ENCODE measurements at regions not wholly inside any gene's neighbourhood (a gene's known extent, or its start where the extent isn't known, plus 50 kb on each side); places are given as distances from the start of the nearest gene placed in this dataset.

- Mint-ChIP-seq H3K27ac (no peak overlapping the region), H3K27me3 (peaks cover 7 to 8% of the 10 kb centered on the region in 2 donors), H3K36me3 (no peaks in the 10 kb centered on the region), H3K4me3 (no peak overlapping the region), H3K4me1 (ENCODE audit: low read depth in 2 of 2) (no peaks in the 10 kb centered on the region), H3K9me3 (no peaks in the 10 kb centered on the region)
- DNase-seq (ENCODE audit: low spot score) = no peak
- no peak for ATAC-seq
Measured at GRCh38 chr14:55964821-55965220, 153.4 kb upstream of the PELI2 start.

- ATAC-seq = no peak
- H3K4me1 Mint-ChIP-seq (ENCODE audit: low read depth in 2 of 2) = no peaks in the 10 kb centered on the region
- DNase-seq (ENCODE audit: low spot score) = no peak
- no peaks in the 10 kb centered on the region for H3K9me3 Mint-ChIP-seq
- no peak overlapping the region for H3K27ac Mint-ChIP-seq
- H3K36me3 Mint-ChIP-seq = no peaks in the 10 kb centered on the region
- no peak overlapping the region for H3K4me3 Mint-ChIP-seq
- H3K27me3 Mint-ChIP-seq = peaks cover 0 to 5% of the 10 kb centered on the region in 2 donors
Measured at GRCh38 chr14:55965851-55966250, 152.4 kb upstream of the PELI2 start.

GRCh38 chr14:55968741-55969140 lies 149.5 kb upstream of the PELI2 start:
- Mint-ChIP-seq H3K4me1 (ENCODE audit: low read depth in 2 of 2) (no peaks in the 10 kb centered on the region), H3K36me3 (no peaks in the 10 kb centered on the region)

GRCh38 chr14:55973285-55973800 lies 144.9 kb upstream of the PELI2 start:
- no peaks in the 10 kb centered on the region for H3K36me3 Mint-ChIP-seq
- no peak overlapping the region for H3K27ac Mint-ChIP-seq
- no peaks in the 10 kb centered on the region for H3K27me3 Mint-ChIP-seq
- H3K4me3 Mint-ChIP-seq = no peak overlapping the region
- H3K4me1 Mint-ChIP-seq (ENCODE audit: low read depth in 2 of 2) = no peaks in the 10 kb centered on the region
- DNase-seq (ENCODE audit: low spot score) (no peak), ATAC-seq (no peak)
- H3K9me3 Mint-ChIP-seq = no peaks in the 10 kb centered on the region

More at GRCh38 chr14:55968741-55969140, 149.5 kb upstream of the PELI2 start:
- no peak overlapping the region for H3K4me3 Mint-ChIP-seq
- no peak overlapping the region for H3K27ac Mint-ChIP-seq
- ATAC-seq = no peak
- H3K27me3 Mint-ChIP-seq = peaks cover 0 to under 1% of the 10 kb centered on the region in 2 donors
- no peaks in the 10 kb centered on the region for H3K9me3 Mint-ChIP-seq
- no peak for DNase-seq (ENCODE audit: low spot score)

- DNase-seq (ENCODE audit: low spot score) (no peak), ATAC-seq (no peak)
- Mint-ChIP-seq H3K27ac (no peak overlapping the region), H3K4me3 (no peak overlapping the region), H3K4me1 (ENCODE audit: low read depth in 2 of 2) (no peaks in the 10 kb centered on the region), H3K9me3 (no peaks in the 10 kb centered on the region), H3K27me3 (no peaks in the 10 kb centered on the region), H3K36me3 (no peaks in the 10 kb centered on the region)
Measured at GRCh38 chr14:55973911-55974630, 144.1 kb upstream of the PELI2 start.

- no peak overlapping the region for H3K4me3 Mint-ChIP-seq
- H3K36me3 Mint-ChIP-seq = no peaks in the 10 kb centered on the region
- no peak for ATAC-seq
- no peak overlapping the region for H3K27ac Mint-ChIP-seq
- H3K9me3 Mint-ChIP-seq = no peaks in the 10 kb centered on the region
- H3K4me1 Mint-ChIP-seq (ENCODE audit: low read depth in 2 of 2) = no peaks in the 10 kb centered on the region
- H3K27me3 Mint-ChIP-seq = no peaks in the 10 kb centered on the region
- DNase-seq (ENCODE audit: low spot score) = no peak
Measured at GRCh38 chr14:55975281-55975910, 142.8 kb upstream of the PELI2 start.

GRCh38 chr14:55976219-55976618 lies 142.0 kb upstream of the PELI2 start:
- DNase-seq (ENCODE audit: low spot score) (no peak), ATAC-seq (no peak)
- H3K4me3 Mint-ChIP-seq = no peak overlapping the region
- no peaks in the 10 kb centered on the region for H3K4me1 Mint-ChIP-seq (ENCODE audit: low read depth in 2 of 2)
- H3K27me3 Mint-ChIP-seq = no peaks in the 10 kb centered on the region
- H3K36me3 Mint-ChIP-seq = no peaks in the 10 kb centered on the region
- no peak overlapping the region for H3K27ac Mint-ChIP-seq
- H3K9me3 Mint-ChIP-seq = no peaks in the 10 kb centered on the region

GRCh38 chr14:55976655-55977054 lies 141.6 kb upstream of the PELI2 start:
- Mint-ChIP-seq H3K36me3 (no peaks in the 10 kb centered on the region), H3K27ac (no peak overlapping the region), H3K4me1 (ENCODE audit: low read depth in 2 of 2) (no peaks in the 10 kb centered on the region), H3K27me3 (no peaks in the 10 kb centered on the region), H3K4me3 (no peak overlapping the region), H3K9me3 (no peaks in the 10 kb centered on the region)
- DNase-seq (ENCODE audit: low spot score) = no peak
- no peak for ATAC-seq

GRCh38 chr14:55977392-55978150 lies 140.6 kb upstream of the PELI2 start:
- Mint-ChIP-seq H3K4me3 (no peak overlapping the region), H3K27ac (no peak overlapping the region), H3K9me3 (no peaks in the 10 kb centered on the region), H3K36me3 (no peaks in the 10 kb centered on the region), H3K4me1 (ENCODE audit: low read depth in 2 of 2) (no peaks in the 10 kb centered on the region), H3K27me3 (peaks cover 0 to under 1% of the 10 kb centered on the region in 2 donors)
- ATAC-seq = no peak
- DNase-seq (ENCODE audit: low spot score) = no peak

- no peaks in the 10 kb centered on the region for H3K4me1 Mint-ChIP-seq (ENCODE audit: low read depth in 2 of 2)
- H3K27ac Mint-ChIP-seq = no peak overlapping the region
- H3K27me3 Mint-ChIP-seq = peaks cover 2 to 3% of the 10 kb centered on the region in 2 donors
- no peak overlapping the region for H3K4me3 Mint-ChIP-seq
- no peaks in the 10 kb centered on the region for H3K36me3 Mint-ChIP-seq
- H3K9me3 Mint-ChIP-seq = no peaks in the 10 kb centered on the region
- DNase-seq (ENCODE audit: low spot score) = no peak
- no peak for ATAC-seq
Measured at GRCh38 chr14:55979096-55979495, 139.1 kb upstream of the PELI2 start.

- no peaks in the 10 kb centered on the region for H3K36me3 Mint-ChIP-seq
- ATAC-seq = no peak
- no peaks in the 10 kb centered on the region for H3K4me1 Mint-ChIP-seq (ENCODE audit: low read depth in 2 of 2)
- H3K27me3 Mint-ChIP-seq = peaks cover 8 to 9% of the 10 kb centered on the region in 2 donors
- H3K4me3 Mint-ChIP-seq = no peak overlapping the region
- H3K27ac Mint-ChIP-seq = no peak overlapping the region
- no peak for DNase-seq (ENCODE audit: low spot score)
- H3K9me3 Mint-ChIP-seq = no peaks in the 10 kb centered on the region
Measured at GRCh38 chr14:55979781-55980180, 138.4 kb upstream of the PELI2 start.

- Mint-ChIP-seq H3K36me3 (no peaks in the 10 kb centered on the region), H3K4me1 (ENCODE audit: low read depth in 2 of 2) (no peaks in the 10 kb centered on the region), H3K4me3 (no peak overlapping the region), H3K27ac (no peak overlapping the region), H3K27me3 (peaks cover 12 to 15% of the 10 kb centered on the region in 2 donors), H3K9me3 (no peaks in the 10 kb centered on the region)
- DNase-seq (ENCODE audit: low spot score) (no peak), ATAC-seq (no peak)
Measured at GRCh38 chr14:55980970-55981369, 137.2 kb upstream of the PELI2 start.

GRCh38 chr14:55986069-55986468 lies 132.1 kb upstream of the PELI2 start:
- no peak overlapping the region for H3K4me3 Mint-ChIP-seq
- no peaks in the 10 kb centered on the region for H3K4me1 Mint-ChIP-seq (ENCODE audit: low read depth in 2 of 2)
- peaks cover 14 to 15% of the 10 kb centered on the region in 2 donors for H3K27me3 Mint-ChIP-seq
- no peaks in the 10 kb centered on the region for H3K36me3 Mint-ChIP-seq
- no peak overlapping the region for H3K27ac Mint-ChIP-seq
- DNase-seq (ENCODE audit: low spot score) = no peak
- ATAC-seq = no peak
- H3K9me3 Mint-ChIP-seq = no peaks in the 10 kb centered on the region

- Mint-ChIP-seq H3K36me3 (peaks cover 17% of the 10 kb centered on the region), H3K4me3 (no peak overlapping the region), H3K27ac (no peak overlapping the region), H3K4me1 (ENCODE audit: low read depth in 2 of 2) (peaks cover 13 to 36% of the 10 kb centered on the region in 2 donors), H3K27me3 (peaks cover 30 to 45% of the 10 kb centered on the region in 2 donors), H3K9me3 (no peaks in the 10 kb centered on the region)
- DNase-seq (ENCODE audit: low spot score) = no peak
- ATAC-seq = no peak
Measured at GRCh38 chr14:56000846-56001245, 117.4 kb upstream of the PELI2 start.
